Fibroblast of villous mesenchyme (primary cell): ENCODE measurements at regions not wholly inside any gene's neighbourhood (a gene's known extent, or its start where the extent isn't known, plus 50 kb on each side); places are given as distances from the start of the nearest gene placed in this dataset.
"Not testable (repeated sequence)": the region's sequence is repeated elsewhere in the genome, so short reads cannot be mapped to it uniquely, and the experiment has no call there.

Source experiments
- DNase-seq: peaks from one replicate; pipeline ENCODE4 v3.0.0-alpha.2; 2010; ENCODE audit warnings: low read depth
- H3K4me3 ChIP-seq: 2 replicates; pipeline ENCODE4 v1.5.1; 2011; ENCODE audit warnings: low read depth, mild to moderate bottlenecking, low read length
- TF ChIP-seq, protein P1 (sequence below): IDR thresholded peaks from 2 replicates; pipeline ENCODE4 v1.5.1; 2012; ENCODE audit warnings: low read depth, mild to moderate bottlenecking, low read length; ENCODE audit not compliant: insufficient read depth

DNA sequence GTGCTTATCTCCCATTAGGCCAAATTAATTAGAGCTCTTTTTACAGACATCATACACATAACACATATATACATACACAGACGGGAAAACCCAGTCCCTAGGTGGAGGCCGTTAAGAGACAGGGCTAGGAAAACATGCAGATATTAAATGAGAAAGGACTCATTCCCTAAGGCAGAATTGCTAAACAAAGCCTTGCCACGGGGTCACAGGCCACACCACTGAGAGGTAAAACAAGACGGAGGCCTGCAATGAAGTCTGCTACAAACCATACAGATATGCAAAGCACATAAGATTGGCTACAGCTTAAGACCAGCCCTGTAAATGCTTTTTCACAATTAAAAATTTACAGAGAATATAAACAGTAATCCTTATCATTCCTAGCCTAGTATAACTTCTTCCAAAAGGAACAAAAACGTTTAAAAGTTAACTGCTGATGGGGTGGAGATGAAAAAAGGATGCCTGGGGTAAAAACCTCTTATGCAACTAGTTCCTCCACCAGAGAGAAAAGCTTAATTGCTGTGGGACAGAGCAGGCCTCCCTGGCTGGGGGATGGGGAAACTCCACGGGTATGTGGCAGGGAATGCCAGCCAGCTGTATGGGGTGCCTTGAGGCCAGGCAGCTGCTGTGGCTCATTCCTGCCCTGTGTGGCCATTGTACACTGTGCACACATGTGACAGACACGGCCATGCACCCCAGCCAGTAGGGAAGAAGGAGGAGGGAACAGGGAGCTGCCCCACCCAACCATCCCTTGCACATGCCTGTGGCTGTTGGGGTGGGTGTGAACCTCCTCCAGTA, 481.4 kb upstream of the LMCD1 start:
- no peak for DNase-seq
- TF ChIP-seq, protein P1, sequence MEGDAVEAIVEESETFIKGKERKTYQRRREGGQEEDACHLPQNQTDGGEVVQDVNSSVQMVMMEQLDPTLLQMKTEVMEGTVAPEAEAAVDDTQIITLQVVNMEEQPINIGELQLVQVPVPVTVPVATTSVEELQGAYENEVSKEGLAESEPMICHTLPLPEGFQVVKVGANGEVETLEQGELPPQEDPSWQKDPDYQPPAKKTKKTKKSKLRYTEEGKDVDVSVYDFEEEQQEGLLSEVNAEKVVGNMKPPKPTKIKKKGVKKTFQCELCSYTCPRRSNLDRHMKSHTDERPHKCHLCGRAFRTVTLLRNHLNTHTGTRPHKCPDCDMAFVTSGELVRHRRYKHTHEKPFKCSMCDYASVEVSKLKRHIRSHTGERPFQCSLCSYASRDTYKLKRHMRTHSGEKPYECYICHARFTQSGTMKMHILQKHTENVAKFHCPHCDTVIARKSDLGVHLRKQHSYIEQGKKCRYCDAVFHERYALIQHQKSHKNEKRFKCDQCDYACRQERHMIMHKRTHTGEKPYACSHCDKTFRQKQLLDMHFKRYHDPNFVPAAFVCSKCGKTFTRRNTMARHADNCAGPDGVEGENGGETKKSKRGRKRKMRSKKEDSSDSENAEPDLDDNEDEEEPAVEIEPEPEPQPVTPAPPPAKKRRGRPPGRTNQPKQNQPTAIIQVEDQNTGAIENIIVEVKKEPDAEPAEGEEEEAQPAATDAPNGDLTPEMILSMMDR, result no peak
- no peak overlapping the region for H3K4me3 ChIP-seq

DNA sequence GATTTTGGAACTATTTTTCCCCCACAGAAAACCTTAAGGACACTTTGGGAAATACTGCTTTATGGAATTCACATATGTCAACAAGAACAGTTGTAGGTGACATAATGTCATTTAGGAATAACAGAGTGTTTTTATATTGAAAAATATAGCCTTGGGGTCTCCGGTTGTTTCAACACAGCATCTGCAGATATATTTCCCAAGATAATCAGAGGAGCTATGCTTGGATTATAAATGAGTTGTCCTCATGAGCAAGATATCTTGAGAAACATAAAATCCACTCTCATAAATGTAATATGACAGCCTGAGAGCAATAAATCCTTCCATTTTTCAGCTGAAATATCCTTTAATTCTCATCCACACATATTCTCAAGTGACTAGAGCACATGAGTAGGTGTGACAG, 473.7 kb upstream of the LMCD1 start:
- DNase-seq, result no peak
- H3K4me3 ChIP-seq, result no peak overlapping the region
- TF ChIP-seq, protein P1, result no peak

DNA sequence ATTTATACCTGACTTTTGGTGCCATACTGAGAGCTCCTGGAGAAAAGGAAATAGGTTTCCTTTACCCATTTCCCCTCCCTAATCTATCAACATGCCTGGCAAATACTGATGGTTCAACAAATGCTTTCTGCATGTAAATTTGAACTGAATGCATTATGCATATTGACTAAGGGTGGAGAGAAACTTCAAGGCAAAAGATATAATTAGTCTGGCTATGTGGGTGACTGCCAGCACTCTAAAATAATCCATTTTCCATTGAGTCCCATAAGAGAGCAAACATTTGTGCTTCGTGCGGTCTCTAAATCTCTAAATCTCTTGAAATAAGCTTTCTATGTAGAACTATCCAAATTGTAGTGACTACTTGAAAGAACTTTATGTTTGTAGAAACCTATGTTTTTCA, 451.3 kb upstream of the LMCD1 start:
- H3K4me3 ChIP-seq, result no peak overlapping the region
- TF ChIP-seq, protein P1, result no peak
- DNase-seq, result no peak

DNA sequence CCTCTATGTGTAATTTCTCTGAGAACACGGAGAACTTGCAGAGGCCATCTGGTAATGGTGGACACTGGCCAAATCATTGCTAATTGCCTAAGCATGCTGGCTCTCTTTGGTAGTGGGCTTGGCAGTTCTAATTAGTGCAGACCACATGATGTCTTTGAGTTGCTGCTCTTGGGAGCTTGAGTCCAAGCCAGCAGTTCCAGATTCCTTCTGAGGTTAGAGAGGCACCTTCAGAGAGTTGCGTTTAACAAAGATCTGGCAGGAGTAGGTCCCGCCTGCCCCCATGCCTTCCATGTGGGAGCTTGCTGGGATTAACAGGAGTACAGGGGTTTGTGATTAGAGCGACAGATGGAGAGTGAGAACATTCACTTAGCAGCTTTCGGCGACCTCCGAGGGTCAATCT, 449.0 kb upstream of the LMCD1 start:
- TF ChIP-seq, protein P1, result no peak
- no peak overlapping the region for H3K4me3 ChIP-seq
- no peak for DNase-seq

DNA sequence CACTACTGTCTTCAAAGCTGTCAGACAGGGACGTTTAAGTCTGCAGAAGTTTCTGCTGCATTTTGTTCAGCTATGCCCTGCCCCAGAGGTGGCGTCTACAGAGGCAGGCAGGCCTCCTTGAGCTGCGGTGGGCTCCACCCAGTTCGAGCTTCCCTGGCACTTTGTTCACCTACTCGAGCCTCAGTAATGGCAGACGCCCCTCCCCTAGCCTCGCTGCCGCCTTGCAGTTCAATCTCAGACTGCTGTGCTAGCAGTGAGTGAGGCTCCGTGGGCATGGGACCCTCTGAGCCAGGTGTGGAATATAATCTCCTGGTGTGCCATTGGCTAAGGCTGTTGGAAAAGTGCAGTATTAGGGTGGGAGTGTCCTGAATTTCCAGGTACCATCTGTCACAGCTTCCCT, 433.5 kb upstream of the LMCD1 start:
- H3K4me3 ChIP-seq, DNase-seq: not testable (repeated sequence)

DNA sequence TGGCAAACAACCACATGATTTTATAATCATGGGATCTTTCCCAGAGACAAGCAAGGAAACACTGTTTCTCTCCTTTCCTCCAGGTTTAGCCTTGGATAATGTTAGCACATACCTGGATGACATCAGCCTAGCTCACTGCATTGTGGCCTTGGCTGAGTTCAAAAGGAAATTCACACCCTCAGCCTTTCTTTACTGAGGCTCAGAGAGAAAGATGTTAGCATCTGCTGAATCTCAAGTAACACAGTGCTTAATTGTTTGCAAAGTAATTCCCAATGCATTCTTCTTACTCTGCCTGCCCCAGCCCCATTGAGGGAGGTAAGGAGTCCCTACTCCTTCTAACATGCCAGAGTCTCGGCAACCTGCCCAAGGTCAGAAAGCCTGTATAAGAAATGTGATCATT, 432.2 kb upstream of the LMCD1 start:
- TF ChIP-seq, protein P1, result no peak
- no peak for DNase-seq
- H3K4me3 ChIP-seq, result no peak overlapping the region

DNA sequence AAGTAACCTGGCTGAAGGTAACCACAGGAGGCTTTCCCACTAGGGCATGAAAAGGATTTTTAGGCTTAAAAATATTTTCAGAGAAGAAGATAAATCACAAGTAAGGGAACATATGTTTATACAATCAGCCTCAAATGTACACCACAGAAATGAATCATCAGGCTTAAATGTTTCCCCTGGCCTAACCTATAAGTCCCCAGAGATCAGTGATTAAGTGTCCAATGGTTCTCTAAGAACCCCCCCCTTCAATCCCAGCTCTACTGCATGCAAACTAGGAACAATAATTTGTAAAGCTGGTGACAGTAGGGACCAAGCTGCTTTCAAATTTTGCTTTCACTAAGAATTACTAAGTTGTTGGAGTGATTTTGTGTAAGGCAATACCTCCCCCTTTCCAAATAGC, 431.6 kb upstream of the LMCD1 start:
- TF ChIP-seq, protein P1, result no peak
- H3K4me3 ChIP-seq, result no peak overlapping the region
- no peak for DNase-seq

DNA sequence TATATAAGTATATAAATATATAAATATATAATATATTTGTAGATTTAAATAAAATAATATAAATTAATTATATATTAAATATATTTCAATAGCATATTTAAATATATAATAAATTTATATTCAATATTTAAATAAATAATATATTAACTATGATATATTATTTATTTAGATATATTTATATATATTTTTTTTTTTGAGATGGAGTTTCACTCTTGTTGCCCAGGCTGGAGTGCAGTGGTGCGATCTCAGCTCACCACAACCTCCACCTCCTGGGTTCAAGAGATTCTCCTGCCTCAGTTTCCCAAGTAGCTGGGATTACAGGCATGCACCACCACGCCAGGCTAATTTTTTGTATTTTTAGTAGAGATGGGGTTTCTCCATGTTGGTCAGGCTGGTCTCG, 426.9 kb upstream of the LMCD1 start:
- not testable (repeated sequence) for H3K4me3 ChIP-seq, DNase-seq
